CD4-positive, alpha-beta T cell treated with Interleukin-15 for 4 hours (primary cell): ENCODE measurements at regions not wholly inside any gene's neighbourhood (a gene's known extent, or its start where the extent isn't known, plus 50 kb on each side); places are given as distances from the start of the nearest gene placed in this dataset.
"Not testable (repeated sequence)": the region's sequence is repeated elsewhere in the genome, so short reads cannot be mapped to it uniquely, and the experiment has no call there.

Source experiments
- DNase-seq: peaks from one replicate; pipeline ENCODE4 v3.0.0-alpha.2; 2020; ENCODE audit warnings: low spot score

DNA sequence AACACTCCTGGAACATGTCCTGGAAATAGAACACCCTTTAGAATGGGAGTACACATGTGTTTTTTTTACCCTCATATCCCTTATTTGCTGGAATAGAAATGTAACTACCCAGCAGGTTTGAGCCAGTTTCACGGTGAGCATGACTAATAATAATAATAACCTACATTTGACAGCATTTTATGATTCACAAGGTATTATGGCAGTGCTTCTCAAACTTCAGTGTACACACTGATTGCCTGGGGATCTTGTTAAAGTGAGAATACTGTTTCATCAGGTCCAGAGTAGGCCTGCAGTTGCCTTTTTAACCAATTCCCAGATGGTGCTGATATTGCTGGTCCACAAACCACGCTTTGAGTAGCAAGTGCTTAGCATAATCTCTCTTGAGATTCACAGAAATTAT lies 63.9 kb downstream of the NFKBIZ start:
- no peak for DNase-seq

DNA sequence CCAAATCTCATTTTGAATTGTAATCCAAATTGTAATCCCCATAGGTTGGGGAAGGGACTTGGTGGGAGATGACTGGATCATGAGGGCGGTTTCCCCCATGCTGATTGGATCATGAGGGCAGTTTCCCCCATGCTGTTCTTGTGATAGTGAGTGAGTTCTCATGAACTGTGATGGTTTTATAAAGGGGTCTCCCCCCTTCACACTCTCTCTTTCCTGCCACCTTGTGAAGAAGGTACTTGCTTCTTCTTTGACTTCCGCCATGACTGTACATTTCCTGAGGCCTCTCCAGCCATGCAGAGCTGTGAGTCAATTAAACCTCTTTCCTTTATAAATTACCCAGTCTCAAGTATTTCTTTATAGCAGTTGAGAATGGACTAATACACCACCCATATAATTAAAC lies 68.4 kb downstream of the NFKBIZ start:
- not testable (repeated sequence) for DNase-seq

DNA sequence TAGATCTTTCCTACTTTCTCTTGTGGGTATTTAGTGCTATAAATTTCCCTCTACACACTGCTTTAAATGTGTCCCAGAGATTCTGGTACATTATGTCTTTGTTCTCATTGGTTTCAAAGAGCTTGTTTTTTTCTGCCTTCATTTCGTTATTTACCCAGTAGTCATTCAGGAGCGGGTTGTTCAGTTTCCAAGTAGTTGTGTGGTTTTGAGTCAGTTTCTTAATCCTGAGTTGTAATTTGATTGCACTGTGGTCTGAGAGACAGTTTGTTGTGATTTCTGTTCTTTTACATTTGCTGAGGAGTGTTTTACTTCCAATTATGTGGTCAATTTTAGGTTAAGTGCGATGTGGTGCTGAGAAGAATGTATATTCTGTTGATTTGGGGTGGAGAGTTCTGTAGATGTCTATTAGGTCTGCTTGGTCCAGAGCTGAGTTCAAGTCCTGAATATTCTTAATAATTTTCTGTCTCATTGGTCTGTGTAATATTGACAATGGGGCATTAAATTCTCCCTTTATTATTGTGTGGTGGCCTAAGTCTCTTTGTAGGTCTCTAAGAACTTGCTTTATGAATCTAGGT lies 72.9 kb downstream of the NFKBIZ start:
- not testable (repeated sequence) for DNase-seq

DNA sequence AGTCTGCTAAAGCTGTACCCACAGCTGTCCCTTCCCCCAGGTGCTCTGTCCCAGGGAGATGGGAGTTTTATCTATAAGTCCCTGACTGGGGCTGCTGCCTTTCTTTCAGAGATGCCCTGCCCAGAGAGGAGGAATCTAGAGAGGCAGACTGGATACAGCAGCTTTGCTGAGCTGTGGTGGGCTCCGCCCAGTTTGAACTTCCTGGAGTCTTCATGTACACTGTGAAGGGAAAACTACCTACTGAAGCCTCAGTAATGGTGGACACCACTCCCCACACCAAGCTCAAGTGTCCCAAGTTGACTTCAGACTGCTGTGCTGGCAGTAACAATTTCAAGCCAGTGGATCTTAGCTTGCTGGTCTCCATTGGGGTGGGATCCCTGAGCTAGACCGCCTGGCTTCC lies 75.3 kb downstream of the NFKBIZ start:
- not testable (repeated sequence) for DNase-seq

DNA sequence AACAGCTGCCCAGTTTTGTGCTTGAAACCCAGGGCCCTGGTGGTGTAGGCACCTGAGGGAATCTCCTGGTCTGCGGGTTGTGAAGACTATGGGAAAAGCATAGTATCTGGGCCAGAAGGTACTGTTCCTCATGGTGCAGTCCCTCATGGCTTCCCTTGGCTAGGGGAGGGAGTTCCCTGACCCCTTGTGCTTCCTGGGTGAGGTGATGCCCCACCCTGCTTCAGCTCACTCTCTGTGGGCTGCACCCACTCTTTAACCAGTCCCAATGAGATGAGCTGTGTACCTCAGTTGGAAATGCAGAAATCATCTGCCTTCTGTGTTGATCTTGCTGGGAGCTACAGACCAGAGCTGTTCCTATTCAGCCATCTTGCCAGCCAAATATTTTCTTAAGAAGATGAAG lies 75.8 kb downstream of the NFKBIZ start:
- not testable (repeated sequence) for DNase-seq

DNA sequence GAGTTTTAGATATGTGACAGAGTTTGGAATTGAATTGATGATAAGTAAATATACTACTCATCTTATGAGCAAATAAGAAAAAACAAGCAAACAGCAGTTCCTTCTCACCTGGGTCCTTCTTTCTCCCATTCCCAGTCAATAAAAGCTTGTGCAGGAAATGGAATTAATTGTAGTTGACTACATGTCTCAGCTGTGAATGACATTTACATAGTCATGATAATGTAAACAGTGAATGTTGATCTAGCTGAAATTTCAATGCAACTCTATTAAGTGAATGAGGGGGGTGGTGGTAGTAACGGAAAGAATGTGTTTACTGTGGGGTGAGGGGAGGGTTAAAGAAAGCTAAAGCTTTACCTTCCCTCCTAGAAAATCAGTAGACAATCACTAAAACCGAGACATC lies 76.2 kb downstream of the NFKBIZ start:
- no peak for DNase-seq

DNA sequence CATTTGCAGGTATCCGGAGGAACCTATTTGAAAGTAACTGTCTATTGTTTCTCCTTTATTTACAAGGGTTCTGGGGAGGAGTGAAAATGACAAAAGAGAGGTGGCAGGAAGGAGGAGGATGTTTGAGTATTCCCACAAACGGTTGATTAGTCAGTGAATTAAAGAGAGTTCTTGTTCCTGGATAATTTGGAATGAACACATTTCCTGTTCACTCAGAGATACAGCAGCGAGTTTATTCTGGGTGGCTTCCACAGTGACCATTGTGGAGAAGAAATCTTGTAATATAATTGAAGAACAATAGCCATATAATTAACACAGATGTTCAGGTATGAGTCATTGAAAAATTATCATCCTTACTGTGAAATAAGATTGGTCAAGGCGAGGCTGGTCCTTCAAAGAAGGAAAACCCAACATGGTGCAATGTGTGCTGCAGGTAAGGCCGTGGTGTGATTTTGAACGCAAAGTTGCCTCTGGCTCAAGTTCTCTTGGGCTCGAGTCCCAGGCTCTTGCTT lies 77.3 kb downstream of the NFKBIZ start:
- no peak for DNase-seq

DNA sequence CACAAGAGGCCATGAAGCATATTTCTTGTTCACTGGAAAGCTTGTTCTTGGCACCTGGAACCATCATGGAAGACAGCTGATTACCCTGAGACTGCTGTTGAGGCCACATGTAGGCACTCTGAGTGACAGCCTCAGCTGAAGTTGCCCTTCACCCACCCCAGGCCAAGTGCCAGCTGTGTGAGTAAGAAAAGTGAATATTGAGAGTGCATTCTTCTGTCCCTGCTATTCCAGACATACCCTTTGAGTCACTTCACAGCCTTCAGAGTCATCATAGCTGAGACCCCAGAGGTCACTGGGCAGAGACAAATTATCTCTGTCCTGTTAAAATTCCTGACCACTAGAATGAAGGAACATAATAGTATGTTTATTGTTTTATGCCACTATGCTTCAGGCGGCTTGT lies 79.6 kb downstream of the NFKBIZ start:
- DNase-seq: no peak

DNA sequence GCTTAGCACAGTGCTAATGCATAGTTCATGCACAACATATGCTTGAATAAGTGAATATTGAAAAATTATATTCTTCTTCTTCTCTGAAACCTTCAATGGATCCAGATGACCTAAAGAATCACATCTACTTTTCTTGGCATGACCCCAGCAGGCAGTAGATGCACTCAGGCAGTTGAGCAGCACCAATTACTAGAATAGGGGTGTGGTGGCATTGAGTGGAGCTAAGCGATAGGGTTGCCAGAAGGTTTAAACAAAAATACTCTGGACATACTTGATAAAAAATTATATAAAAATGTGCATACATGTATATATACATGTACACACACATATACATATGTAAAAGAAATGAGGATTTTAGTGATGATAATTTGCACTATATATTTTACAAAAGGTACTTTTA lies 81.8 kb downstream of the NFKBIZ start:
- no peak for DNase-seq

DNA sequence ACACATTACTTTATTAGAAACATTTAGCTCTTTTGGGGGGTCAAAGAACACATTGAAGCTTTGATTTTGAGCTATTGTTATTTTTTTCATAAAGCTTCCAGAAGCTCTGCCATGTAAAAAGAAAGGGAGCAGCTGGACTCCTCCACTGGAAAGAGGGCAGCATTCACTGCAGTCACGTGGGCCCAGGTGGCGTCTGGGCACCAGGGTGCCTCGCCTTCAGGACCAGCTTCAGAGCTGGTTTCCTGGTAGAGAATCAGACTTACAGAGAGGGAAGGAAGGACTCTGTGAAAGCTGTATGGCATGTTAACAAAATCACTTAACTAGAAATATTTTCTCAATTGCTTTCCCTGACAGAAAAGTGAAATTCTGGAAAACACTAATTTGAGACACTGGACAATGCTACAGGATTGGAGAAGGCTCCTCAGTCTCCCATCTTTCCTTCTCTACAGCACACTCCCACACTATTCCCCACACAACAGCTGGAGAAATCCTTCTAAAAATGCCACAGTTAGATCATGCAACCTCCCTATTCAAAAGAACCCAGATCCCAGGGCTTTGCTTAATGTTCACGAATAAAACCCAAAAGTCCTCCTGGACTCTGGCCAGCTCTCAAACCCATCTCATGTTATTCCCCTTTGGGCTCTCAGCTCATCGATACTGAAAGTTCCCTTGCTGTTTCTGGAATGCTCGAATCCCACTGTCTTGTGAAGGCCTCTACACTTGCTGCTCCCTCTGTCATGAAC lies 83.2 kb downstream of the NFKBIZ start:
- DNase-seq: no peak

DNA sequence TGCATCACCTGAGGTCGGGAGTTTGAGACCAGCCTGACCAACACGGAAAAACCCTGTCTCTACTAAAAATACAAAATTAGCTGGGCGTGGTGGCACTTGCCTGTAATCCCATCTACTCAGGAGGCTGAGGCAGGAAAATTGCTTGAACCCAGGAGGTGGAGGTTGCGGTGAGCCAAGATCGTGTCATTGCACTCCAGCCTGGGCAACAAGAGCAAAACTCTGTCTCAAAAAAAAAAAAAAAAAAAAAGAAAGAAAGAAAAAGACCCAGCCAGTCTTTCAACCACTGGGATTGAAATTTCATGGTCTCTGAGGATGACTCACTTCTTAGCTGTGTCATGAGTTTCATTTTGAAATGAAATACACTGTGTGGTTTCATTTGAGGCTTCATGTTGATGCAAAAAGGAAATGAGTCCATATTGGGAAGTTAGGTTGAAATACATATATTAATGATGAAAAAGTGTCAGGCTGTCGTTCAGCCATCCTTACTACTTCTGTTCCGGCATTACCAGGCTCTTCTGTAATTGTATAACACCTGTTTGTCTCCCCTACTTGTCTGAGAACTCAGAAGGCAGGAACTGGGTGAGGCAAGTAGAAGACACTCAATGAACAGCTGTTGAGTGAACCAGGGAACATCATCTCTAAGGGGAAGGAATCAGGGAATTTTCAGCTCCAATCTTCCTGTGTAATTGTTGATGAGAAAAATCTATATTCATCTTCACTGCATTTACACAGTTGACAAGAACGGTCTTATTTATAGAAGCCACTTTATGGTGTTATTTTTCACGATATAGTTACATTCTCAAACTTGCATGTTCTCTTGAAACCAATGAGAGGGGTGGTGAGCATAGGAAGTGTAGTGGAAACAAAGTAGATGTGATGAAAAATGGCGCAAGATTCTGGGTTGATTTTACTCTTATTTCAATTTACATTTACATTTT lies 87.4 kb downstream of the NFKBIZ start:
- peak; percentile 76 for DNase-seq

DNA sequence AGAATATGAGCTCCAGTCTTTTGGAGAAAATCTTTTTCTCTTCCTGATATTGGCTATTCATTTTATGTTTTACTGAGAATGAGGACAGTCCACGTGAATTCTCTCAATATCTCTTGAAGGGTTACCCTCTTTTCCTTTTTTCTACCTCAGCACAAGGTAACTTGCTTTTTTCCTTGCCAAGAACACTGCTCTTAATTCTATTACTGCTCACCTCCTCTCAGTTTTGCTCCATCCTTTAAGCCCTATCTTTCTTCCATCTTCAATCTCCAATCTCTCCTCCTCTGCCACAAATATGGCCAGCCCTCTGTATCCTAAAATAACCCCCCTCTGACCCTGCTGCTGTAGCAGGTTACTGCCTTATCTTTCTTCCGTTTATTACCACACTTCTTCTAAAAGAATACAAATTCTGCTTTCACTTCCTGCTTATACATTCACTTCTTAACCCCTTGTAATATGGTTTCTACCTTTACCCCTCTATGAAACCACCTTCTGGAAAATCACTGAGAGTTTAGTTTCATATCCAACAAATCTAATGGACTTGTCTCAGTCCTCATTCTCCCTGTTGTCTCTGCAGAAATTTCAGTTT lies 89.0 kb downstream of the NFKBIZ start:
- no peak for DNase-seq

DNA sequence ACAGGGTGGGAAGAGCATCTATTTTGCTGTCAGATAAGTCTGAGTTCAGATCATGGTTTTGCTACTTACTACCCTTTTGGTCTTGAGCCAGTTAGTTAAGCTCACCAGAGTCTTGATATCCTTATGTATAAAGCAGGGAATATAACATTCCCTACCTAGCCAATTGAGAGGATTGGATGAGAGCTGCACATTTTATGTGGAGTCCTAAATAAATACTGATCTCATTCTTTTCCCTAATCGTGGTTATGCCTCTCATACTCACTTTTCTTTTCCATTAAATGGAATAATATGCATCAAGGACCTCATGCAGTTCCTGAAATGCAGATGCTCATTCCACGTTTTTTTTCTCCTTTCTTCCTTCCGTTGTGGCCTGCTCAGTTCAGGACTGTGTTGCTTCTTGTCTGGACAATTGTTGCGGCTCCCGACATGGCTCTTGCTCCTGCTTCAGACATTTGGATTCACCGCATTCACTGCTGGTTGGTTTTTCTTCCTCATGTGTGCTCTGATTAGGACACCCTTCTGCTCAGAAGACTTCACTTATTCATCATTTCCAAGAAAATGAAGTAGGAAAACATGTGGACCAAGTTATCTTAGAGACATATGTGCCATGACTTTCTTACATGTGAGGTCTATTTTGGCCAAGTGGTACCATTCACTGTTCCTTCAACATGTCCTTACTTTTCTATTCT lies 90.2 kb downstream of the NFKBIZ start:
- DNase-seq: no peak

DNA sequence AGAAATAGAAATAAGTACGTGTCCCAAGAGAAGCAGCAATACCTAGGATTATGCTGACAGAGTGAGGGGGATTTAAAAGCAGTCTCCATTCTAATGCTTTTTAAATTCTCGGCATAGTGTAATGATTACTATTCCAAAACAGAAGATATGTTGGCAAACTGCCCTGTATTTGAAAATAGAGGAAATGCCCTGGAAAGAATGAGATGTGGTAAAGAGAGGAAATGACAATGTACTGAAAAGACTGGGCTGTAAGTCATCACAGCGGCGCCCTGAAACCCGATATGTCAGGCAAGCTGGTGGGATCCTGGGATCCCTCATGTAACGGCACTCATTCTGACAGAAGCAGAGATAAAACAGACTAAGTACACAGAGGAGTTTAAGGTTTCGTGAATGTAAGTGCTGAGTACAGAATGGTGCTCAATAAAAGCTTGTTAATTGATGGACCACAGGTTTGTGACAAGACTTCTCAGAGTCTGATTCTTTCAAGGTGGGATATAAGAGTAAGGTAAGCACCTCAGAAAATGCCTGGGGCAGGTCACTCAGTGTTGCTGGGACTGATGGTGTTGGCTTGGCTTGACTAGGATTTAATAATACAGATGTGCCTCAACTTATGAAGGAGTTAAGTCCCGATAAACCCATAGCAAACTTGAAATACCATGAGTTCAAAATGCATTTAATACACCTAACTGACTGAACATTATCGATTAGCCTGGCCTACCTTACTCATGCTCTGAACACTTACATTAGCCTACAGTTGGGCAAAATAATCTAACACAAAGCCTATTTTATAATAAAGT lies 91.4 kb downstream of the NFKBIZ start:
- no peak for DNase-seq

DNA sequence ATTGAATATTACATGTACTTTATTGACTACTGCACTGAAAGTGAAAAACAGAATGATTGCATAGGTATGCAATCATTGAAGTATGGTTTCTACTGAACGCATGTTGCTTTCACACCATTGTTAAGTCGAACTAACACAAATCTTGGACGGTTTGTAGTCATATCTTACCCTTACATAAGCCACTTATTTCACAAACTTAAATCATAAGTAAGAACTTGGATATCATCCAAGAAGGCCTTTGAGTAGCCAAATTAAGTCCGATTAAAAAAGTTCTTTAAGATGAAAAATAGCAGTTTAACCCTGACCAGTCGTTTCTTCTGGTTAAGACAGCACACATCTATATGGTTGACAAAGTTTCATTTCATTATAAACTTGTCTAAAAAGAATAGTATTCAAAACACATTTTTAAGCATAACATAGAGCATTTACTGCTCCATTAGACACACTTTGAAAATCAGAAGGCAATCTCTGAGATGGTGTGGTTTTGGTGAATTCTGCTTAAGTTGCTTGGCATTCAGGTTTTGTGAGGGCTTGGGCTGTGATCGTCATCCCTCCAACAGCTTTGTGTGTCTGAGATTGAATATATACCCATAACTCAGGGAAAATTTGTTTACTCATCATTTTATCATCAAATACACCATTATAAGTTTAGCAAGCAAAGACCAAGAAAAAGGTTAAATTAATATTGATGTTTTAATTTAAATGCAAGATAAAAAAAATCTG lies 92.2 kb downstream of the NFKBIZ start:
- DNase-seq: no peak

DNA sequence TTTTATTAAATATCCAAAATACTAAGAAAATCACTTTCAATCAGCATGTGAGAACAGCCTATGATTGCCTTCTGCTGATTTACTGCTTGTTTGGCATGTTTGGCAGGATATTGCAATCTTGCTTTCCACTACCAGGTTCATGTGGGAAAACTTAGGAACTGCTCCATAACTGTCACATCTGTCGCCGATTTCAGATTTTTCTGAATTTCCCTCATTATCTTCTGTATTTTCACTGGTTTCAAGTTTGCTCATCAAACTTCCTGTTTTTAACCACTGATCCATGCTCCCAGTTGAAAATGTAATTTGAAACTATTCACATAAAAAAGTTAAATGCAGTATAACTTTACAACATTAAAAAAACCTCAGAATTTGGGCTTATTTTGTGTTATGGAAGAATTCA lies 93.0 kb downstream of the NFKBIZ start:
- no peak for DNase-seq

DNA sequence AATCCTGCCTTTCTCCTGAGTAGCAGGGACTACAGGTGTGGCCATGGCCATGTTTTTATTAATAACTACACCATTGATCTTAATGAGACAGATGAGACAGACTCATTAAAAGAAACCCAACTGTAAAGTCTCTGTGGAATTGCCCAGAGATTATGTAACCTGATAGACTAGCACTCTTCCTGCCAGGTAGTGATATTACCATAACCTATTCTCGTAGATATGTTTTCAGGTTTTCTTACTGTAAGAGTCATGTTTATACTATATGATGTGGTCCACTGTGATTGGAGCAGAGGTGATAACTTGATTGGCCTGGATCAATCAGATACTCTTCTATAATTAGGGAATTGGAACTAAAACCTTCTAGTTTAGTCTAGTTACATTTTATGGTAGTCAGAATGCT lies 93.7 kb downstream of the NFKBIZ start:
- no peak for DNase-seq

DNA sequence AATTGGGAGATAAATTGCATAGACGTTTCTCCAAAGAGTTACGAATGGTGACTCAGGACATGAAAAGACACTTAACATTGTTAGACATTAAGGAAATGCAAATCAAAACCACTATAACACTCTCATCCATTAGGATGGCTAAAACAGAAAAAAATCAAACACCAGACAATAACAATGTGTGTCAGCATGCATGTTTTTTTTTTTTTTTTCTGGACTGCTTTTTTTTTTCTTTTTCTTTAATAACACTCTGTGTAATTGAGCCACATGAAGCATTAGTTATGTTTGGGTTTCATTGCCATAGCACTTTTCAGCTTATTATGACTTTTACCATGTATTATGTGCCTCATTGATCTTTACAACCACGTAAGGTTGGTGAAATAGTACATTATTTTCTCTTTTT lies 95.0 kb downstream of the NFKBIZ start:
- DNase-seq: no peak

DNA sequence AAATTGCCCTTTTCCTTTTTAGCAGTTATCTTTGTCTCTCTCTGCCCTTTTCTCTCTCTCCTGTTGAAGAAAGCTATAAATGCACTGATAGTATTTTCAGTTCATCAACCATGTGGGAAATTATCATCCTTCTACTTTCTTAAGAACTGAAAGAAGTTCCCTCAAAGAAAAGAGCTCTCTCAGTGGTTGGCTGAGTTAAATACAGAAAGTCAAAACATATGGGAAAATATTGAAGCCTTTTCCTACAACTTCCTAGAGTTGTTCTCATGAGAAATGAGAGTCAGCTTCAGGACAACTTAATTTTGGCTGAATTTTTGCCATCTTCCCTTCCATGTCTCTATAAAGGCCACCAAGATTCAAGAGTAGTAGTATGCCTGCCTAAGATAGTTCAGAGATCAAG lies 96.7 kb downstream of the NFKBIZ start:
- DNase-seq: no peak

DNA sequence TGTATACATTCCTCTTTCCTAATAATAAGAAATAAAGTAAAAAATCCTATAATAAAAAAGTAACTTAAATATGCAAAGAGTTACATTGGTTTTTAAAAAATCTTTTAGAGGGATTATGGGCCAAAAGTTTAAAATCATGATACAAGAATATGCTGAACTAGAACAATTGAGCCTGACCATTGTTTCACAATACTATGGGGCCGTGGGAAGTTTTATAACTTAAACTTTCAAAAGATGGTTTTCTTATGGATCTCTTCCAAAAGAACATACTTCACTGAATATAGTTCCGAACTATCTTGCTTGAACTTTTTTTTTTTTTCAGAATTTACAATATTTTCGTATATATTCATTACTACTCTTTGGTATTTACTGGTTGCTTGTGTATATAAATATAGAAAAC lies 97.6 kb downstream of the NFKBIZ start:
- DNase-seq: no peak
